ENCODE measurements at regions not wholly inside any gene's neighbourhood (a gene's known extent, or its start where the extent isn't known, plus 50 kb on each side); places are given as distances from the start of the nearest gene placed in this dataset.

DNA sequence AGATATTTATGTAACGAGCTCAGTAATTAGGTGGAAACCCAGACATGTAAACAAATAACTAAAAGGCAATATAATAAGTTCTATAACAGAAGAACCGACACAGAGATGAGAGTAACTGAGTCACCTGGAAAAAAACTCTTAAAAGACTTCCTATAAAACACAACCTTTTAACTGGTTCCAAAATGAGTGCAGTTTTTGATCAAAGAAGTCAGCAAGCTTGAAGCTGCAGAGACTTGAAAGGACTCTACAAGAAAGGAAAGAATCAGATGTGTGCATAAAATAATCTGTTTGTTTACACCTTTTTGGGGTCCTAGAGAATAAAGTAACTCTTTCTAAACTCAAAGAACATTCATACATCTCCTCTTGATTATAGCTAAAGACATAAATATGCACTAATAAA, 560.4 kb upstream of the CCDC54 start:
- Histone ChIP-seq H2AFZ (replicated peaks) (no peak overlapping the region), H3K79me2 (ENCODE audit: low read depth) (no peaks in the 10 kb centered on the region), H3K4me1 (no peaks in the 10 kb centered on the region), H3K4me2 (no peak overlapping the region), H3K27me3 (no peaks in the 10 kb centered on the region), H3K27ac (no peak overlapping the region), H4K20me1 (ENCODE audit: low read depth) (no peaks in the 10 kb centered on the region), H3F3A (ENCODE audit: low read depth) (no peaks in the 10 kb centered on the region), H3K4me3 (no peak overlapping the region), H3K9ac (no peak overlapping the region), H3K9me3 (ENCODE audit: low read depth) (no peaks in the 10 kb centered on the region), H3K36me3 (no peaks in the 10 kb centered on the region)
- no peak for DNase-seq (ENCODE audit: low spot score)
- Mint-ChIP-seq H3K36me3 (no peaks in the 10 kb centered on the region), H3K27ac (no peak overlapping the region), H3K4me3 (no peak overlapping the region), H3K9me3 (no peaks in the 10 kb centered on the region), H3K4me1 (no peaks in the 10 kb centered on the region), H3K27me3 (ENCODE audit: insufficient read depth, low read depth) (peaks cover 3% of the 10 kb centered on the region)
- TF ChIP-seq, protein P1, sequence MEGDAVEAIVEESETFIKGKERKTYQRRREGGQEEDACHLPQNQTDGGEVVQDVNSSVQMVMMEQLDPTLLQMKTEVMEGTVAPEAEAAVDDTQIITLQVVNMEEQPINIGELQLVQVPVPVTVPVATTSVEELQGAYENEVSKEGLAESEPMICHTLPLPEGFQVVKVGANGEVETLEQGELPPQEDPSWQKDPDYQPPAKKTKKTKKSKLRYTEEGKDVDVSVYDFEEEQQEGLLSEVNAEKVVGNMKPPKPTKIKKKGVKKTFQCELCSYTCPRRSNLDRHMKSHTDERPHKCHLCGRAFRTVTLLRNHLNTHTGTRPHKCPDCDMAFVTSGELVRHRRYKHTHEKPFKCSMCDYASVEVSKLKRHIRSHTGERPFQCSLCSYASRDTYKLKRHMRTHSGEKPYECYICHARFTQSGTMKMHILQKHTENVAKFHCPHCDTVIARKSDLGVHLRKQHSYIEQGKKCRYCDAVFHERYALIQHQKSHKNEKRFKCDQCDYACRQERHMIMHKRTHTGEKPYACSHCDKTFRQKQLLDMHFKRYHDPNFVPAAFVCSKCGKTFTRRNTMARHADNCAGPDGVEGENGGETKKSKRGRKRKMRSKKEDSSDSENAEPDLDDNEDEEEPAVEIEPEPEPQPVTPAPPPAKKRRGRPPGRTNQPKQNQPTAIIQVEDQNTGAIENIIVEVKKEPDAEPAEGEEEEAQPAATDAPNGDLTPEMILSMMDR (IDR thresholded peaks at IDR 0.05), result no peak
- TF ChIP-seq EZH2 (IDR thresholded peaks at IDR 0.05) (no peak), EZH2phosphoT487 (IDR thresholded peaks at IDR 0.05) (no peak)

DNA sequence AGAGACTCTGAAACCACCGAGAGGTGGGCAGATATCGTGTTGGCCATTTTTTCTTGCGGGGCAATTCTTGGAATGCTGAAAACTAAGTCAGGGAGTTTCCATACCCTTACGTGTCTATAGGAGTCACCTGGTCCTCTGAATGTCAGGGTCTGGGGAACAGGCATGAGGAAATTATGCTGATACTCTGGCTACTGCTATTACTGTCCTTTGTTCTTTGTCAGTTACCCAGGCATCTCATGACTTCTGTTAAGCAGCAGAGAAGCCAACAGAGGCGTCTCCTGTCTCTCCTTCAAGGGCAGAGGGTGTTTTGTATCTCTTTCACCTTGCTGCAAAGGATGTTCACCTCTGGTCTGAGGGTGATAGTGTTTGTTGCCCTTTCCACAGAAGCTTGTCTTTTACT, 559.5 kb upstream of the CCDC54 start:
- no peak overlapping the region for H3K4me2 ChIP-seq
- Mint-ChIP-seq H3K27me3 (ENCODE audit: insufficient read depth, low read depth) (peaks cover 3% of the 10 kb centered on the region), H3K36me3 (no peaks in the 10 kb centered on the region), H3K9me3 (no peaks in the 10 kb centered on the region), H3K27ac (no peak overlapping the region), H3K4me1 (no peaks in the 10 kb centered on the region), H3K4me3 (no peak overlapping the region)
- peak overlapping the region; percentile 50 for H2AFZ ChIP-seq (replicated peaks)
- no peaks in the 10 kb centered on the region for H3K9me3 ChIP-seq (ENCODE audit: low read depth)
- TF ChIP-seq EZH2phosphoT487 (IDR thresholded peaks at IDR 0.05) (no peak), EZH2 (IDR thresholded peaks at IDR 0.05) (no peak)
- TF ChIP-seq, protein P1 (IDR thresholded peaks at IDR 0.05), result no peak
- no peaks in the 10 kb centered on the region for H3F3A ChIP-seq (ENCODE audit: low read depth)
- no peaks in the 10 kb centered on the region for H3K36me3 ChIP-seq
- H3K27ac ChIP-seq, result no peak overlapping the region
- no peaks in the 10 kb centered on the region for H3K4me1 ChIP-seq
- H3K27me3 ChIP-seq, result no peaks in the 10 kb centered on the region
- H3K4me3 ChIP-seq, result no peak overlapping the region
- H4K20me1 ChIP-seq (ENCODE audit: low read depth), result no peaks in the 10 kb centered on the region
- no peak for DNase-seq (ENCODE audit: low spot score)
- H3K79me2 ChIP-seq (ENCODE audit: low read depth), result no peaks in the 10 kb centered on the region
- no peak overlapping the region for H3K9ac ChIP-seq

DNA sequence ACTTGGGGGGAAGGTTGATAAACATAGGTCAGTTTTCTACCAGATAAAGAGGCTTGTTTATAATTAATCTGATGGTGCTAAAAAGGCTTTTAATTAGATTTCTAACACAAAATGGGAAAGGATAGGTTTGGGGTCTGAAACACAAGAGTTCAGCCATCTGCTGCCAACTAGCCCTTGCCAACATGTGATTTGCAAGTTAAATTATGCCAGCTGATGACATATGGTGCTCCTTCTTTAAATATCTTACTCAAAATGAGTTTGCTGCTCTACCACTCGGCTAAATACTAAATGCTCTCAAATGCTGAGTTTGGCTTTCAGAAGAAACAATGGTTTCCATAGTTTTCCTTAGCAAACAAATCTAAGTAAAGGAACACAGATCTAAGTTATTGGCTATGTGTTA, 557.8 kb upstream of the CCDC54 start:
- Histone ChIP-seq H4K20me1 (ENCODE audit: low read depth) (no peaks in the 10 kb centered on the region), H2AFZ (replicated peaks) (no peak overlapping the region), H3K27ac (no peak overlapping the region), H3K9ac (no peak overlapping the region), H3K4me2 (no peak overlapping the region), H3K79me2 (ENCODE audit: low read depth) (no peaks in the 10 kb centered on the region), H3K4me1 (no peaks in the 10 kb centered on the region), H3K9me3 (ENCODE audit: low read depth) (no peaks in the 10 kb centered on the region), H3K4me3 (no peak overlapping the region), H3K27me3 (no peaks in the 10 kb centered on the region), H3K36me3 (no peaks in the 10 kb centered on the region), H3F3A (ENCODE audit: low read depth) (no peaks in the 10 kb centered on the region)
- H3K9me3 Mint-ChIP-seq, result no peaks in the 10 kb centered on the region
- no peak overlapping the region for H3K27ac Mint-ChIP-seq
- no peaks in the 10 kb centered on the region for H3K4me1 Mint-ChIP-seq
- DNase-seq (ENCODE audit: low spot score), result no peak
- no peak overlapping the region for H3K4me3 Mint-ChIP-seq
- H3K36me3 Mint-ChIP-seq, result no peaks in the 10 kb centered on the region
- no peaks in the 10 kb centered on the region for H3K27me3 Mint-ChIP-seq (ENCODE audit: insufficient read depth, low read depth)
- TF ChIP-seq, protein P1 (IDR thresholded peaks at IDR 0.05), result no peak
- TF ChIP-seq EZH2phosphoT487 (IDR thresholded peaks at IDR 0.05), result no peak
- no peak for TF ChIP-seq EZH2 (IDR thresholded peaks at IDR 0.05)

Data from neural progenitor cell (in vitro differentiated cells).